SK-N-SH treated with all-trans-retinoic acid at 6 μM for 48 hours (cell line): ENCODE measurements at regions not wholly inside any gene's neighbourhood (a gene's known extent, or its start where the extent isn't known, plus 50 kb on each side); places are given as distances from the start of the nearest gene placed in this dataset.

Source experiments
- BACH2 ChIP-seq: fragments of 250-450 bp; sonication (Bioruptor Pico); IDR thresholded peaks from 2 replicates; pipeline ENCODE4 v1.9.0; 2021; ENCODE audit warnings: mild to moderate bottlenecking, borderline replicate concordance
- CSDC2 ChIP-seq: fragments of 250-450 bp; sonication (Bioruptor Pico); IDR thresholded peaks from 2 replicates; pipeline ENCODE4 v1.5.0; 2020; ENCODE audit warnings: mild to moderate bottlenecking, moderate library complexity
- ESRRG ChIP-seq: fragments of 250-450 bp; sonication (Bioruptor Pico); IDR thresholded peaks from 2 replicates; pipeline ENCODE4 v1.6.1; 2021; ENCODE audit warnings: mild to moderate bottlenecking
- GLIS3 ChIP-seq: fragments of 250-450 bp; sonication (Bioruptor Pico); IDR thresholded peaks from 2 replicates; pipeline ENCODE4 v1.5.0; 2020; ENCODE audit warnings: mild to moderate bottlenecking, moderate library complexity
- ISL1 ChIP-seq: fragments of 250-450 bp; sonication (Bioruptor Pico); IDR thresholded peaks from 2 replicates; pipeline ENCODE4 v2.1.2; 2022; ENCODE audit warnings: mild to moderate bottlenecking, moderate library complexity
- ZNF565 ChIP-seq: fragments of 450-650 bp; formaldehyde crosslinking; conservative IDR thresholded peaks from 2 replicates; pipeline ENCODE4 v1.5.0; 2020; ENCODE audit warnings: low read depth, mild to moderate bottlenecking, moderate library complexity
- ZNF8 ChIP-seq: fragments of 450-650 bp; formaldehyde crosslinking; IDR thresholded peaks from 2 replicates; pipeline ENCODE4 v1.5.0; 2020; ENCODE audit warnings: mild to moderate bottlenecking, moderate library complexity
- TF ChIP-seq, protein P1 (sequence below): fragments of 250-450 bp; sonication (Bioruptor Pico); IDR thresholded peaks from 2 replicates; pipeline ENCODE4 v1.8.0; 2020; ENCODE audit warnings: mild to moderate bottlenecking, moderate library complexity, borderline replicate concordance

- TF ChIP-seq, protein P1, sequence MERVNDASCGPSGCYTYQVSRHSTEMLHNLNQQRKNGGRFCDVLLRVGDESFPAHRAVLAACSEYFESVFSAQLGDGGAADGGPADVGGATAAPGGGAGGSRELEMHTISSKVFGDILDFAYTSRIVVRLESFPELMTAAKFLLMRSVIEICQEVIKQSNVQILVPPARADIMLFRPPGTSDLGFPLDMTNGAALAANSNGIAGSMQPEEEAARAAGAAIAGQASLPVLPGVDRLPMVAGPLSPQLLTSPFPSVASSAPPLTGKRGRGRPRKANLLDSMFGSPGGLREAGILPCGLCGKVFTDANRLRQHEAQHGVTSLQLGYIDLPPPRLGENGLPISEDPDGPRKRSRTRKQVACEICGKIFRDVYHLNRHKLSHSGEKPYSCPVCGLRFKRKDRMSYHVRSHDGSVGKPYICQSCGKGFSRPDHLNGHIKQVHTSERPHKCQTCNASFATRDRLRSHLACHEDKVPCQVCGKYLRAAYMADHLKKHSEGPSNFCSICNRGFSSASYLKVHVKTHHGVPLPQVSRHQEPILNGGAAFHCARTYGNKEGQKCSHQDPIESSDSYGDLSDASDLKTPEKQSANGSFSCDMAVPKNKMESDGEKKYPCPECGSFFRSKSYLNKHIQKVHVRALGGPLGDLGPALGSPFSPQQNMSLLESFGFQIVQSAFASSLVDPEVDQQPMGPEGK (CRISPR knock-in tag), result no peak
- TF ChIP-seq GLIS3, result no peak
- no peak for TF ChIP-seq CSDC2 (CRISPR knock-in tag)
- TF ChIP-seq BACH2, result no peak
- TF ChIP-seq ZNF8 (CRISPR knock-in tag), result no peak
- no peak for TF ChIP-seq ZNF565
- no peak for TF ChIP-seq ISL1 (CRISPR knock-in tag)
- TF ChIP-seq ESRRG (CRISPR knock-in tag), result no peak
Observed at GRCh38 chr10:108060246-108060645, 895.7 kb upstream of the SORCS1 start.
